Posterior cingulate gyrus (tissue), 11 donors: ENCODE measurements at regions not wholly inside any gene's neighbourhood (a gene's known extent, or its start where the extent isn't known, plus 50 kb on each side); places are given as distances from the start of the nearest gene placed in this dataset.

Source experiments
- DNase-seq, 10 donors: peaks; one replicate each; pipeline versions ENCODE4 v3.0.0 to v3.0.0-alpha.2; 2020 to 2021; ENCODE audit warnings: mixed read lengths in 3 of 10
- intact Hi-C: fragments of 100-400 bp; cut with DNase I; formaldehyde crosslinking; loops from one replicate; pipeline ENCODE4 v1.15.1; 2023

DNA sequence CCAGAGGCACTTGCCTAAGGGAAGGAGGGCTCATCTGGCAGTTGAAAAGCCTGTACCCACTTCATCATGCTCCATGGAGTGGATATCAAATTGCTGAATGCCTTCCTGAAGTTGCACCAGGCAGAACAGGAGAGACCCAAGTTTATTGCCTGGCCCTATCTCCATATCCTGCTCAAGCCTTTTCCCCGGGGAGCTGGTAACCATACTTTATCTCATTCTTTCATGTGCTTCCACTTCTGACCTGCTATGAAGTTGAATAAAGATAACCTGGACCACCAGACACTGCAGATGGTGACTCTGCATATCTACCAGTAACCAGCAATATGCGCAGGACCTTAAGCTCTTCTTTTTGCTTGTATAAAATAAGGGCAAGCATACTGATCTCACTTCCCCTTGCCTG lies 1397.5 kb upstream of the CDH6 start:
- DNase-seq, result no peak
- intact Hi-C loops, result no loop called here

DNA sequence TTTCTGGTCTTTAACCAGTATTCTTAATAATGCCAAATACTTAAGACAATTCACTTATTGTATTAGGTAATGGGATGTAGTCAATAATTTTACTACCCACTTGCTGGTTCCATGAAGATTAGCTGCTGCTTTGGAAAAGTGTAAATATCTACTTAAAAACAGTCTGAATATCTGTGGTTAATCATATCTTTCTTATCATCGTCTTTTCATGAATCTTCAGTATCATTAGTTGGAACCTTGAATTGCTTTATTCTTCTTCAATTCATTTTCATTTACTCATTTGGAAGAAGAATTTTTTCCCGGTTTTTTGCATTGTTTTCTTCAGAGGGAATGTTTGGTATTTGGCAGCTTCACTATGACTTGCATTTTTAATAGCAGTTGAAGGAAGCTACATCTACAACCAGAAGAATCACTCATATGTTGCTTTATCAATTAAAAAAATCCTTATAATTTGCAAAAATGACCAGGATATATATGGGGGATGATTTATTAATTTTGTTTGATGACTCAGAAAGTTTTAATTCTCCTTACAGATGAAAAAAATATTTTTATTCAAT lies 1398.3 kb upstream of the CDH6 start:
- no peak for DNase-seq
- intact Hi-C loops, result no loop called here

DNA sequence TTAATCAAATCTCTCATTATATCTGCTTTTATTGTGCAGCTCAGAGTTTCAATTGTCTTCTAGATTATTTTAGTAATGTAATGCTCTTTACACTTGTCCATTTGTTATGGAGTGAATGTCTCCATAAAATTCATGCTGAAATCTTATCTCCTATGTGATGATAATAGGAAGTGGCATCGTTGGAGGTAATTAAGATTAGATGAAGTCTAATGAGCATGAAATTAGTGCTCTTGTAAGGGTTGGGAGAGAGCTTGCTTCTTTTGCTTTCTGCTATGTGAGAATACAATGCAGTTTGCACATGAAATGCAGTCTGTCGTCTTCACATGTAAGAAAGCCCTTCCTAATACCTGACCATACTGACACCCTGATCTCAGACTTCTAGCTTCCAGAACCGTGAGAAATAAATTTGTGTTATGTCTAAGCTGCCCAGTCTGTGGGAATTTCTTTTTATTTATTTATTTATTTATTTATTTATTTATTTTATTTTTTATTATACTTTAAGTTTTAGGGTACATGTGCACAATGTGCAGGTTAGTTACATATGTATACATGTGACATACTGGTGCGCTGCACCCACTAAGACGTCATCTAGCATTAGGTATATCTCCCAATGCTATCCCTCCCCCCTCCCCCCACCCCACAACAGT lies 1399.2 kb upstream of the CDH6 start:
- intact Hi-C loops, result no loop called here

DNA sequence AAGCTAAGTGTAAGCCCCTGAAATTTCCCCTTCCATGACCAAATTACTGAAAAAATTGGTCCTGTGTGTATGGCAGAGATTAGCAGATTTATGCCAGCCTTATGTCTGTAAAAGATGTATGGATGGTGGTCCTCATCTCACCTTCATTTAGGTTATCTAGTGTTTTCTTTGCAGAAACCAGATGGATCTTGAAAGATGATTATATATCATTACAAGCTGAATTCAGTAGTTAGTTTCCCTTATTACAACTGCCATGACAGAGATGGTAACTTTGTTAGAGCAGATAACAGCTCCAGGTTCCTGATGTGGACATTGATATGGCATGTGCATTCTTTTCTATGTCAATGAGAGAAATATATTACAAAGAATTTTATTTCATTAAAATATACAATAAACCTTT lies 1403.2 kb upstream of the CDH6 start:
- DNase-seq, result no peak
- intact Hi-C loops, result no loop called here

More for the DNA sequence above, 1399.2 kb upstream of the CDH6 start:
- DNase-seq, result no peak

DNA sequence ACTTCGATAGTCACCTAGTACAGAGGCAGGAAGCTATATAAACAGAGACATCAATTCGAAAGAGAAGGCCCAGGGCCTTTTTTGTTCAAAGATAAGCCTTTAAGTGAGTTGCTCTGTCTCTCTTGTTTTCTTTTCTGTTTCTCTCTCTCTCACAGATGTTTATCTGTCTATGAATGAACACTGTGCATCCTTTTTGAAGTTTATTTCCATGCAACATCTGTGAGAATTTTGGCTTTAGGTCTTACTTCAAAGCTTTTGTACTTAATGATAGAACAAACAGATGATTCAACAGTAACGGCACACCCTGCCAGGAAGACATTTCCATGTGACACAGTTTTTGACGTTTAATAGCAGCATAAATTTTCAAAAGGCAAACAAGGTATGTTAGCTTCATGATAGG lies 1413.1 kb upstream of the CDH6 start:
- intact Hi-C loops, result no loop called here
- DNase-seq, result no peak

DNA sequence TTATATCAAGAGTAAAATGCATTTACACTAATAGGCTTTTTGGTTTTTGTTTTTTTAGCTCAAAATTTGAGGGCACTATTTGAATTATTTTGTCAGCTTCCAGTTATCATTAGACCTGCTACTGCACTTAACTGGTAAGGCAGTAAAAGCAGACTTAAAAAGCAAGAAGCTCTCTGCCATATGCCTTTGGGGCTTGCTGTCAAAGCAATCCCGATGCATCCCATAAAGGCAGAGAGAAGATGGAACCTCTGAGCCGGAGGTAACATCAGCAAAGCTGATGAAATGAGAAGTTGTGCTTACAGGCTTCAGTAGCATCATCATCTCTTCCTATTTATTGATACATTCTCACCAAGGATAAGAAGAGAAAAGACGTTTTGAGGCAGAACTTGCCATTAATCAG lies 1414.3 kb upstream of the CDH6 start:
- intact Hi-C loops, result no loop called here
- no peak for DNase-seq

DNA sequence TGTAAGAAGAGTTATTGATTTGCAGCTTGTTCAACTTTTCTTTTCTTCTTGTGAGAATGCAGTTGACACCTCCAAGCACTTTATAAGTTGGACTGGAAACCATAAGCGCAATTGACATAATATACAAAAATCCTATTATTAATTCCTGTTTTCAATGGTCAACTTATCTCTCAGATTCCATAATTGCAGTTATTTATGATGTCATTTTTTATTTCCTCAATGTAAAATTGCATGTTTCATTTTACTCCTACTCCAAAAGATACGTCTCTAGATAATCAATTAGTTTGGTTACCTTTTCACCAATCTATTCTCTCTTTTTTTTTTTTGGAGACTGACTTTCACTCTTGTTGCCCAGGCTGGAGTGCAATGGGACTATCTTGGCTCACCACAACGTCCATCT lies 1416.1 kb upstream of the CDH6 start:
- no peak for DNase-seq
- intact Hi-C loops, result no loop called here

DNA sequence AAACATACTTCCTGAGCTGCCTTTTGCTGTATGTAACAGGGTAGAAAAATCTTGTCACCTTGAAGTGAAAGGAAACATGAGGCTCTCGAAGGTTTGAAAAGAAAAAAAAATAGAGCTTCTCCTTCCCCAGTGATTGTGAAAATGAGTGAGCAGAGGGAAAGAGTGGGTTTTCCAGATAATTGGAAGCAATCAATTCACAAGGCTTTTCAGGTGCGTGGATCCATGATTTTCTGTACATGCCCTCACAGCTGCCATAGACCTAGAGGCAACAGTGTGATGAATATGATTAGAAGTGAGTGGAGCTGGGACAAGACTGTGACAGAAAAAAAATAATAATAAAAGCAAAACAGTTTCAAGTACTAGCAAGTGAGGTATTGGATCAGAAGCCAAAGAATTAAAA lies 1422.5 kb upstream of the CDH6 start:
- intact Hi-C loops, result no loop called here
- DNase-seq, result no peak

DNA sequence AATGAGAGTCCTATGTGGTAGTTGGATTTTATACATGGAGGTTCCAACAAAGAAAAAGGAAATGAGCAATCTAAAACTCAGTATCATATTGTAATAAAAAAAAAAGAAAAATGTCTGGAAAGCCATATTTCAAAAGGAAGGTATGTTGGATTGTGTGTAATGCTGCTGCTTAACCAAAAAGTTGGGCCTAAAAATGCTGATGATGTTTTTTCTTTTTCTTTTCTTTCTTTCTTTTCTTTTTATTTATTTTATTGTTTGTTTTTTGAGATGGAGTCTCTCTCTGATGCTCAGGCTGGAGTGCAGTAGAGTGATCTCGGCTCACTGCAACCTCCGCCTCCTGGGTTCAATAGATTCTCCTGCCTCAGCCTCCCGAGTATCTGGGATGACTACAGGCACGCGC lies 1424.0 kb upstream of the CDH6 start:
- DNase-seq, result no peak
- intact Hi-C loops, result no loop called here

DNA sequence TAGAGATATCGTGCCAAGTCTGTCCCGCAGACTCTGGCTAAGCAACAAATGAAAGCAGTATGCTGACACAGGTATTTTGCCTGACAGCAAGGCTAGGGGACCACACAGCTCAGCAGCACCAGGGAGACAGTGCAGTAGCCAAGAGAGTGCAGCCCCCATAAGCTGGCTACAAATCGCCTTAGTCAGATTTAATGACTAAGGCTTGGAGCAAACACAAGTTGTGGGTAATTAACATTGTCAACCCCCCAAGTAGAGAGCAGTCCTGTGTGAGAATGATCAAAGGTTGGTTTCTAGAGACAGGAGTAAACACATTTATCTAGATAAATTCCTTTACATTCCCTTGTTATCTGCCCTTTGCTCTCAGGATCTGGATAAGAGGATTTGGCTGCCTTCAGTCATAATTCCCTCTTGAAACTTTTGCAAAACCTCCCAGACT lies 1434.5 kb upstream of the CDH6 start:
- DNase-seq, result no peak

DNA sequence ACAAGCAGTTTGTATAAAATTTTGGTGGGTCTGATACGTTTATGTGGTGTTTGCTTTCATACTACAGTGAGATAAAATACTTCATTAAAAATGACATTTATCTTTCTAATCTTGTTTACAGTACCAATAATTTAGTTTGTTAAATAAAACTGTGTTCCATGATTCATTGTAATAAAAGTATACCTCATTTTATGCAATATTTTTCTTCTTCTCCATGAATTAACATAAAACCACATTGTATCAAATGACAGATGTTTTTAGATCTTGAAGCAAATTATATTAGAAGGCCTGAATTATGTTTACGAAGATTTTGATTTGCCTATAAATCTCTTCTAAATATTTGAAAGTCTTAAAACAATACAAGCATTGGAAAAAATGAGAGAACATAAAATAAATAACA lies 1443.0 kb upstream of the CDH6 start:
- DNase-seq, result no peak
- intact Hi-C loops, result no loop called here

More for the DNA sequence above, 1434.5 kb upstream of the CDH6 start:
- intact Hi-C loops, result no loop called here

DNA sequence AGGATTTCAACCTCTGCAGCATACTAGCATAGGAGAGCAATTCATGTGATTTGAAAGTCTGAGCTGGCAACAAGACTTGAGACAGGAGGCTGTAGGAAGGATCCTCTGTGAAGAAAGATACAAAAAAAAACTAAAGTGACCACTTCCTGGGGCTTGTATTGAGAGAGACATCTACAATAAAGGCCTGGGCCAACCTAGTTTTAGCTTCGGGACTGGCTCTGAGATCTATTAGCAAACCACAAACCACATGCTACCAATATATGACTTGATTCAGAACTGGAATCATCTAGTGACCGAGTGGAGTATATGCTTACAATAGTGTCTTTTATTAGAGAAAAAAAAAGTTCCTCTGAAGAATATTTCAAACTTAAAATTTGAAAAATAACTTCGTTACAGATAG lies 1448.9 kb upstream of the CDH6 start:
- DNase-seq, result no peak
- intact Hi-C loops, result no loop called here

DNA sequence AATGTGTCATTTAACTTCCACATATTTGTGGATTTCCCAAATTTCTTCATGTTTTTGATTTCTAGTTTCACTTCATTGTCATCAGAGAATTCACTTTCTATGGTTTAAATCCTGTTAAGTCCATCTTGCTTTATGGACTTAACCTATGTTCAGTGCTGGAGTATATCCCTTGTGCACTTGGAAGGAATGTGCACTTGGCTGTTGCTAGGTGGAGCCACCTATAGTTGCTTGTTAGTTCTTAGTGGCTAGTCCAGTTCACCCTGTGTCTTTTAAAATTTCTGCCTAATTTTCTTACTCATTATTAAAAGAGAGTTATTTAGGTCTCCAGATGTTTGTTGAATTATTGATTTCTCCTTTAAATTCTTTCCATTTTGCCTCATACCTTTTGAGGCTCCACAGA lies 1472.5 kb upstream of the CDH6 start:
- no peak for DNase-seq
- intact Hi-C loops, result no loop called here

DNA sequence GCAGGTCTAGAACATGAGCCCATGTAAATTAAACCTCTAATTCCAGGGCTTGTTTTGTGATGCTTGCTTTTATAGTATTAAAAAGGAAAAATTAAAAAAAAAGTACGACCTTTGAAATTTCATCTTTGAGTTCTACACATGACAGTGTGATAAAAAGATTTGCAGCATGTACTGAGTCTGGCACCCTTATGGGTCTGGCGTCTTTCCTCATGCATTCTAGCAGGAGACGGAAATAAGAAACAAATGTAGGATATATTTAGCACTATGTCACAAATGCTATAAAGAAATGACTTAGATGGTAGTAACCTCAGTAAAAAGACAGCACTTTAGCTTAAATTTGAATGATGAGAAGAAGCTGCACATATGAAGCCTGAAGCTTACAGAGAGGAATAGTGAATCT lies 1474.3 kb upstream of the CDH6 start:
- intact Hi-C loops, result no loop called here
- no peak for DNase-seq

DNA sequence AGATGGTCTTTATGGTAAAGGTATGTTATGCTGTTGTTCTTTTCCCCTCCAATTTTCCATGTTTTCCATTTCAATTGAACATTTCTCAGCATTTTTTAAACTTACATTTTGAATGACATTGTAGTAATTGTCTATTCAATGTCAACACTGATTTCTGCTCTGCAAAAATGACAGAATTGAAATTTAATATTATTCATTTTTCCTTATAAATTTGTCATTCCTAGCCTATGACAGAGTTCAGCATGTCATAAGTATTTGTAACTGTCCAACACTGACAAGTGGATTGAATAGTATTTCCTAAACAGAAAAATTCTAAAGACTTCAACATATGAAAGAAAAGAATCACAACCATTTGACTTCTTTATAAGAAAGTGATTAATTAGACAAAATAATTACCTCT lies 1478.3 kb upstream of the CDH6 start:
- intact Hi-C loops, result no loop called here
- DNase-seq, result no peak

DNA sequence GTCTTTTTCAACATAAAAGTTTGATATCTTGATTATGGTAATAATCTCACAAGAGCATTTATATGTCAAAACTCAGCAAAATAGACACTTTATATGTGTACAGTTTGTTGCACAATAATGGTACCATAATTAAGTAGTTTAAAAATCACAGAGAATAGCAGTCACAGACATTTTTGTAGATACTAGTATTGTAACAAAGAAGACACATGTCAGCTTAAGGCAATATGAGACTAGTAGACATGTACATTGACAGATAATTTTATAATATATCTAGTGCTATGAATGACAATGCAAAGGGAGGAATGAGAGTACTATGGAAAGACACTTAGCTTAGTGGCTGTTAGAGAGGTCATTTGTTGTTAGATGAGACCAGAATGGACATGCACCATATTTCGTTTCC lies 1490.6 kb upstream of the CDH6 start:
- no peak for DNase-seq

DNA sequence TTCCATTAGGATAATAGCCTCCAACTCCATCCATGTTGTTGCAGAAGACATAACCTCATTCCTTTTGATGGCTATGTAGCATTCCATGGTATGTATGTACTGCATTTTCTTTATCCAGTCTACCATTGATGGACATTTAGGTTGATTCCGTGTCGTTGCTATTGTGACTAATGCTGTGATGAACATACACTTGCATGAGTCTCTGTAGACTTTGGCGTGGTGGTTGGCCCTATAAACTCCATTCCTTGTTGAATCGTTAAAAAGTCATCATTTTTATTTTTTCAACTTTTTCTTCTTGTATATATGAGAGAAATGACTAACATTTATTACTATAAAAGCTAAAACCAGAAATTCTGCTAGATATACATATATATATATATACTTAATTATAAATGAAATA lies 1491.9 kb upstream of the CDH6 start:
- DNase-seq, result no peak
- intact Hi-C loops, result no loop called here

More for the DNA sequence above, 1490.6 kb upstream of the CDH6 start:
- intact Hi-C loops, result no loop called here

DNA sequence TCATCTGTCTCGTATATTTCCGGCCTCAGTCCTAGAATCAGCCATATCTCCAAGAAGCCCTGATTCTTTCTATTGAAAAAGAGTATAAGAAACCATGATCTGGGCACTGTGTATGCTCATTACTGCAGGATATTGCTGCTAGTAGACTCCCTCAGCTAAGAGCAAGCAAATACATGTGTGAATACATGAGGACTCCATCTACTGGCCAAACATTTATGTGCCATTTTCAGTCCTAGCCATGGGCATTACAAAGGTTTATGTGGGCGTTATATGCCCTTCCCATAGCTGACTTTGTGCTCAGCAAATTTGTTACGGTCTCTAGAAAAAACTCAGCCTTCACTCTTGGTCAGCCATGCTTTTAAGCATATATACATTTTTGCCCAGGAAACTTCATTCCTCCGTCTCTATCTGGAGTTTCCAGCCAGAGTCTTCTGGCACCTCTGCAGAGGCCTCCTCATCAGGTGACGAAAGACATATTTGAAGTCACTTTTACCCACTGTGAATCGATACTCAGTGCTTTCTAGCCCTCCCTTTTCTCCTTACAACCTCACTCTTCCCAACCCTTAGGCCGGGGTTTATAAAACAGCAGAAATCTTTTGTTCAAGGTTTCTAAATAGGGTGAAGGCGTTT lies 1495.6 kb upstream of the CDH6 start:
- intact Hi-C loops, result loop anchor here (2.0 kb wide), 1 partner anchor 331 kb away; no protein-coding TSS in a partner anchor
- DNase-seq, result no peak

DNA sequence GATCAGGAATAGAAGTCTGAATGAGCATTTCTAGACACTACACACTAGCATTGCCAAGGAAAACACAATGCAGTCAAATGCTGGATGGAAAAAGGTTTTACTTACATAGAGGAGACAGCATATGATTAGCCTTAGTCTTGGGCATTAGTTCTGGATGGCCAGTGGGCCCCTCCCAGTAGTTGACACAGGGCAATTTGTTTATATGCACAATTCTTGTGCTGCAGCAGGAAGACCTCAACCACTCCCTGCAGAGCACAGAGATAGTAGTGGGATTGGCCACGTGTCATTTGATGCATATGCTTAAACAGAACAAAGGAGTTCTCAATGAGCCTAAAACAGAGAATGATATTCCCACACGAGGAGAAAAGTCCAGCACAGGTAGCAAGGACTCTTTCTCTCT lies 1496.2 kb upstream of the CDH6 start:
- DNase-seq, result no peak
- intact Hi-C loops, result no loop called here

DNA sequence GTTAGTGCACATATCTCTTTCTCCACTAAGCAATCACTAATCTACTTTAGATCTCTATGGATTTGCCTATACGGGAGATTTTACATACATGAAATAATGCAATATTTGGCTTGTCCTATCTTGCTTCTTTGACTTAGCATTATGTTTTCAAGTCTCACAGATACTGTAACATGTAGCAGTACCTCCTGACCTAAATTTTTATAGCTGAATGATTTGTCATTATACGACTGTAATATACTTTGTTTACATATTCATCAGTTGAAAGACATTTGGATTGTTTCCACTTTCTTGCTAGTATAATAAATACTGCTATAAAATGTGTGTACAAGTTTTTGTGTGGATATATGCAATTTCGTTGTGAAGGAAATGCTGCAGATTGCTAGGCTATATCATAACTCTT lies 1520.8 kb upstream of the CDH6 start:
- DNase-seq, result no peak
- intact Hi-C loops, result no loop called here

DNA sequence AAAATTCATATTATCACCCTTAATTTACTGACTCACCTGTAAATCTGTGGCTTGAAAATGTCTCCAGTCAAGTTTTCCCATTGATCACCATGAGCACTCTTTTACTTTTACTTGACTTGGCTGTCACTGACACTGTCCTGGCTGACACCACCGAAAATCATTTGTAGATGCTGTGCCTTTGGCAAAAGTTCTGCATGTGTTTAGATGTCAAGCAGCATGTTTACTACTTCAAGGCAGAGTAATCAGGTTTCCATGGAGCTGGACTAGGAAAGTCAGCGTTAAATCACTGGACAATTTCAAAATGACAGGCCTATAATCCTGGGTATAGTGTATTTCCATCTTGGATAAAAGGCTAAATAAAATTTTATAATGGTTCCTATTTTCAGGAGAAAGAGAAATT lies 1530.6 kb upstream of the CDH6 start:
- DNase-seq, result no peak
- intact Hi-C loops, result no loop called here

DNA sequence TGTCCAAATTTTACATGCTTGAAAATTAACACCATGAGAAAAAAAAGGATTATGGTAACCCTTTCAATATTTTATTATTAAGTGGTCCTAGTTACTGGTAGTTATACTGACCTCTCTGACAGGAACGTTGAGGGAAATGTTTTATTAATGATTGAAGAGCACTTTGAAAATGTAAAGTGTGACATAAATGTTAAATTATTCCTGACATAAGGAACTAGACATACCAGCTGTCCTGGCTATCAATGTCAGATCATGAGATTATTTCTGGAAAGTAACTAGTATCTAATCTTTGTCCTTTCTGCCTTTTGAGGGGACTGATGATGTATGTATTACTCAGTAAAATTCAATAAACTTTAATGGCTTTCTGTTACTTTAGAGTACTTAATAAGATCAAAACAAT lies 1538.5 kb upstream of the CDH6 start:
- intact Hi-C loops, result no loop called here
- DNase-seq, result no peak
